ENCODE measurements at regions not wholly inside any gene's neighbourhood (a gene's known extent, or its start where the extent isn't known, plus 50 kb on each side); places are given as distances from the start of the nearest gene placed in this dataset.

GRCh38 chr6:148619891-148620290, 126.9 kb upstream of the UST start:
- TF ChIP-seq CTCF (IDR thresholded peaks at IDR 0.05) (no peak), POLR2A (IDR thresholded peaks at IDR 0.05) (no peak)

All from thyroid gland (tissue), 4 donors.